Left ventricle myocardium superior (tissue), 1 donor: ENCODE measurements at regions not wholly inside any gene's neighbourhood (a gene's known extent, or its start where the extent isn't known, plus 50 kb on each side); places are given as distances from the start of the nearest gene placed in this dataset.

Source experiments
- ATAC-seq: fragments of 200-7000 bp; cut with Tn5 transposase; one replicate; pipeline ENCODE4 v1.9.1; 2020; ENCODE audit warnings: mild to moderate bottlenecking, moderate library complexity
- DNase-seq: peaks from one replicate; pipeline ENCODE4 v3.0.0-alpha.2; 2020
- intact Hi-C: fragments of 100-400 bp; cut with micrococcal nuclease; formaldehyde crosslinking; loops from one replicate; pipeline ENCODE4 v1.11.0; 2022
- donor health status: DM: no; HTN: yes; CAD: no; lungs with severe emphysema.

DNA sequence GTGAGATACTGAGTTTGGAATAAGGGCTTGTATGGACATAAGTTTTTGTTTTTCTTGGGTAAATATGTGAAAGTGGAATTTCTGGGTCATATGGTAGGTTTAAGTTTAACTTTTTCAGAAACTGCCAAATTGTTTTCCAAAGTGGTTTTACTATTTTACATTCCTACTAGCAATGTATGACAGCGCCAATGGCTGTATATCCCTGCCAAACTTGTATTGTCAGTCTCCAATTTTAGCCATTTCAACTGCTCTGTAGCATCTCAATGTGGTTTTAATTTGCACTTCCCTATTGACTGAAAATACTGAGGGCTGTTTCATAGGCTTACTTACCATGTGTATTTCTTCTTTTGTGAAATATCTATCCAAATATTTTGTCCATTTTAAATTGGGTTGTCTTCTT, 90.5 kb upstream of the ZNF32 start:
- DNase-seq, result no peak
- intact Hi-C loops, result no loop called here
- no peak for ATAC-seq

DNA sequence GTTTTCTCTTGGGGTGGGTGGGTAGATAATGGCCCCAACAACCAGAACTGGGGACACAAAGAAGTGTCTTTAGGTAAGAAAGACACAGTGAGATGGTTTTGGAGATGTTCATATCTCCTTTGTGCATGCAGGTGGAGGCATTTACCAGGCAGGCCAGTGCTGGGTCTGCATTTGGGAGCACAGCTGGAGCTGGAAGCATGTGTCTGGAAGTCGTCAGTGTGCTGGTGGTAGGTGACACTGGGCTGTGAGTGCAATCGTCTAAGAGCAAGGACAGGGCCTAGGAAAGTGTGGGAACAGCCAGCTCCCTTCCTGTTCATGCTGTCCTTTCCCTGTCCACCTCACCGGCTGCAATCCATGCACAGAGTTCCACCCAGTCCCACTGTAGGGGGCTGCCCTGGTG, 88.3 kb upstream of the ZNF32 start:
- DNase-seq (no peak), ATAC-seq (peak; percentile 28)
- intact Hi-C loops, result no loop called here

DNA sequence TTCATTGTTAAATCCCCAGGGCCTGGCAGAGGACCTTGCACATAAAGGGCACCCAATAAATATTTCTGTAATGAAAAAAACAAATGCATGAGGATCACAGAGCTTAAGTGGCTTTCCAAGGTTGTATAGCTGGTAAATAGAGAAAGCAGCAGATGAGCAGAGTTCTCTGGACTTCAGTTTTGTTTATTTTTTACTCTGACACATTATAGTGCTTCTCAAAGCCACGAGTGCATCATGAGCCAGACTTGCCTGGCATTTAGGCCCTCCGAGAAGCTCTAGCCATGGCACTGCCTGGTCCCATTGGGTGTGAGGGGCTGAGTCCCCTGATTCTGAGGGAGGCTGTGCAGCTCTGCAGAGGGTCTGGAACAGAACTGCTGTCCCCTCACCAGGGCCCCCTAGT, 87.2 kb upstream of the ZNF32 start:
- ATAC-seq (no peak), DNase-seq (no peak)
- intact Hi-C loops, result no loop called here

DNA sequence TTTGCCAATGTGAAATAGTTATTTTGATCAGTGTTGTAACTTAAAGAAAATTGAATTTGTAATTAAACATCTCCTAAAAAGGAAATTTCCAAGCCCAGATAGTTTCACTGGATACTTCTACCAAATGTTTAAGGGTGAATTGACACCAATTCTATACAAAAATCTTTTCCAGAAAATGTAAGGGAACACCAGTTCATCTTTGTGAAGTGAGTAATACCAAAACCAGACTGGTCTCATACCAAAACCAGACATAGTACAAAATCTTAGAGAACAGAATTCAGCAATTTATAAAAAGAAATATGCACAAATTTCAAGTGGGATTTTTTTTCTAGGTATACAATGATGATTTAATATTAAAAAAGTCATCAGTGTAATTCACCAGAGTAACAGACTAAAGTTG, 86.0 kb upstream of the ZNF32 start:
- DNase-seq, result no peak
- intact Hi-C loops, result no loop called here
- ATAC-seq, result no peak

DNA sequence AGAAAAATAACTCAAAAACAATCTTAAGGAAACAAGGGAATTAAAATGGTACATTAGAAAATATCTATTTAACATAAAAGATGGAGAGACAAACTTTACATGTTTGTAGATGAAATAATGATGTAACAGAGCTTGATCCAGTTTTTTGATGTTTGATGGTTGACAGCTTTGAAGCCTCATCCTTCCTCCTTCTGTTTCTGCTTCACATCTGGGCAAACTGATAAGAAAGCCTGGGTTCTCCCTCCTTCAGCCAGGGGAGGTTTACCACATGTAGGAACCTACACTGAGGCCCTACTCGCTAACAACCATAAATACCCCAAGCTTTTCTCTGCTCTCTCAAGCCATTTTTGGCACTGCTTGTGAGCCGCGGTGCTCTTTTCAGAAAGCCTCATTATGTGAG, 82.8 kb upstream of the ZNF32 start:
- DNase-seq (no peak), ATAC-seq (no peak)
- intact Hi-C loops, result no loop called here

DNA sequence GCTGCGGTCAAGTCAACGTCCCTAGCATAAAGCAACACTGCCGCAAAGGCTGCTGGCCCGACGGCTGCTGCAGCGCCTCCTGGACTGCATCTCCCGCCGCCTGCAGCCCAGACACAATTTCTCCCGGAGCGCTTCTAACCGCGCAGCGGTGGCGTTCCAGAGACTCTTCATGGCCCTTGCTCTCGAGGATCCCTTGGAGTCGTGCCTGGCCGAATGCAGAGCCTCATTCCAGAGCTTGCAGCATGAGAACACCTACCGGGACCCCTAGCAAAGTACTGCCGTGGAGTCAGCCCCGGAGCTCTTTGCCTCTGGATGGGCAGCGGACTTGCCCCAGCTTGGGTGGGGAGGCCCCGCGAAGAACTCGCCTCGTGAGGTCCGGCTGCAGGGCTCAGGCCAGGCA, 79.7 kb upstream of the ZNF32 start:
- DNase-seq (no peak), ATAC-seq (no peak)
- intact Hi-C loops, result no loop called here

DNA sequence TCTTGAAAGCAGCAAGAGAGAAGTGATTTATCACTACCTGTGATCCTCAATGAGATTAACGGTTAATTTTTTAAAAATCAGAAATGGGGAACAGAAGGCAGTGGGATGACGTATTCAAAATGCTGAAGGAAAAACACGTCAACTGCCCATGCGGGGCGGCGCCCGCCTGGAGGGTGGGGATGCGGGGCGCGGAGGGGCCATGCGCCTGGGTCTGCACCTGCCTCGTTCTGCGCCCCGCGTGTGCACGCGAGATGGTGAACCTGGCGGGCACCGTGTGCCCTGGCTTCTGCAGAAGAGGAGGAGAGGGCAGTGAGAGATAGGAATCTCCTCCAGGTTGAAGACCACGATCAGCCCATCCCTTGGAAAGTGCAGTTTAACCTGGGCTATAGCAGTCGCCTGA, 79.3 kb upstream of the ZNF32 start:
- intact Hi-C loops, result no loop called here
- ATAC-seq, result no peak
- no peak for DNase-seq

DNA sequence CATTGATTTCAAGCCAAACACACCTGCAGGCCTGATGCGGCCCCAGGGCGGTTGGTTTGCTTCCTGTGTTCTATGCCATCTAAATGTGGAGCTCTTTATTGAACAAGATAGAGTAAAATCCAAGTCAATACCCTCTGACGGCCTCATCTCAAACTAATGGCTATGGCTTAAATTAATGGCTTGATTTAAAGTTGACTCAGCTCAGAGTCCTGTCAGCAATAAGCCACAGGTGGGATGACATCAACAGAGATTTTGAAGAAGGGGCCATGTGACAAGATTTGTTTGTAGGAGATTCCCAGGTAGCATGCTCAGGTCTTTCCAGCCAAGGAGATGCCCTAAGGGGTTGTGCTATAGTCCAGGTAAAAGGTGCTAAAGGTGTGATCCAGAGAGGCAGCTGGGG, 66.7 kb upstream of the ZNF32 start:
- DNase-seq, result no peak
- intact Hi-C loops, result no loop called here
- no peak for ATAC-seq

DNA sequence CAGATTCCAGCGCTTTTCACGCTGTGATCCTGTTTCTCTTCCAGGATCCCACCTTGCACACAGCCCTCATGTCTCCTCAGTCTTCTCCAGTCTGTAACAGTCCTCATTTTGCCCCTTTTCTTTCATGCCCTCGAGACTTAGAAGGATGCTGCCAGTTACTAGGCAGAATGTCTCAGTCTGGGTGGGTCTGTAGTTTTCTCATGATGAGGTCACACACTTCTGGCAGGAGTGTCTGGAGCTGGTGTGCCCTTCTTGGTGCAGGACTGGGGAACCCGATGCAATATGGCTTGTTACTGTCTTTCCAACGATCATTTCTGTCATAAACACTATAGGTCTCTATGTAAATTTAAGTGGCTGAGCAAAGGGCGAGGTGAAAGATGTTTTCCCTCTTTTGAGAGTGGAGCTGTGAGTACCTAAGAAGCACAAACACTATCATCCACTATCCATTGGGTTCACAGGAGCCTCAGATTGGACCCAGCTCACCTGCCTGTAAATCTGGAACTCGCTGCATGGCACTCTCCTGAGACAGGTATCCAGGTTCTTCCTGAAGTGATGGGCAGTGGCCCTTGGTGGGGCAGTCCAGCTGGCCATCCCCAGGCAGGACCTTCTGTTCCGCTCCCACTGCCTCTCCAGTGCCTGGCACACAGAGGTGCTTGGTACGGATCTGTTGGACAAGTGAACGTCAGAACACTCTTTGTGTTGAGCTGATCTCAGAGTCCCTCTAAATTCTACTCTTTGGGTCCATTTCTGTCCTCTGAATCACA, 64.3 kb upstream of the ZNF32 start:
- ATAC-seq (no peak), DNase-seq (no peak)
- intact Hi-C loops, result no loop called here

DNA sequence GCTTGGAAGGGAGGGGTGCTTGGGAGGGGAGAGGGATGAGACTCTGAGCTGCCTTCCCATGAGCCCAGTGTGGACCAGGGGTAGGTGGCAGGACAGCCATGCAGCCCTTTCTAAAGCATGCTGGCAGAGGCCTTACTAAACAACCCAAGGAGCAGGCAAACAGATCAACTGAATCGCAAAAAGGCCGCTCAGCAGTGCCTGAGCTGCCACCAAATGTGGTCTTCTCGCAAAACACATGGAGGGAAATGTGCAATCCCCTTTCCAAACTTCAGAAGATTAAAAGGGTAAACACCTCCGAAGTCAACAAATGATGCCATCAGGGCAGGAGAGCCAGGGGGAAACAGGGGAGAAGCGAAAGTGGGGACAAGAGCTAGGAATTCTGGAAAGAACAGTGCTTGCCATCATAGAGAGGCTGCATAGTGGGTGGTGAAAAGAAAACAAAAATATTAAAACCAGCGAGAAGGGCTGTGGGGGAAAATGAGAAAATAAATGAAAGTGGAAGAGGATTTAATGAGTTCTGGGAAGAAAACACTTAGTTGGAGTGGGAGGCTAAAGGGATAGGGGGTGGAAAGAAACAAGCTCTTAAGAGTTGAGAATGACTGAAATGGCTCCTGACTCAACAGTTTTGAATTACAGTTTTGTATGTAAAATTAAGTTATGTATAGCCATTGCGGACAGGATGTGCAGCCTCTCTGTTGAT, 62.2 kb upstream of the ZNF32 start:
- ATAC-seq (no peak), DNase-seq (no peak)
- intact Hi-C loops, result no loop called here

DNA sequence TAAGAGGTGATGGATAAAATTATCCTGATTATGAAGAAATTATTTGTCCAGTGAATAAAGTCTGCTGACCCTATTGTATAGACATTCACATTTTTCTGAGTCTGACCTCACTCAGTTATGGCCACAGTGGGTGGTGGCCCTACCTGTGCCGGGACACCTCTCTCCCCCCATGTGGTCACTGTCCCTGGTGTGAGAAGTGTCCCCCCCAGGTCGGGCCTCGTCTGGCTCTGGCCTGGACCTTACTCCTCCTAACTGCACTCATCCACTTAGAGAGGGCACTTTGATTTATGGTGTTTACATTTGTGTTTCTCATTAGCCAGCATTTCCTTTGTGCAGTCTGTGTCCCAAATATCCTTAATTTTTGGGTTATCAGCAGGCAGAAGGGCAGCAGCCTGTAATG, 59.6 kb upstream of the ZNF32 start:
- intact Hi-C loops, result no loop called here
- ATAC-seq (no peak), DNase-seq (no peak)

DNA sequence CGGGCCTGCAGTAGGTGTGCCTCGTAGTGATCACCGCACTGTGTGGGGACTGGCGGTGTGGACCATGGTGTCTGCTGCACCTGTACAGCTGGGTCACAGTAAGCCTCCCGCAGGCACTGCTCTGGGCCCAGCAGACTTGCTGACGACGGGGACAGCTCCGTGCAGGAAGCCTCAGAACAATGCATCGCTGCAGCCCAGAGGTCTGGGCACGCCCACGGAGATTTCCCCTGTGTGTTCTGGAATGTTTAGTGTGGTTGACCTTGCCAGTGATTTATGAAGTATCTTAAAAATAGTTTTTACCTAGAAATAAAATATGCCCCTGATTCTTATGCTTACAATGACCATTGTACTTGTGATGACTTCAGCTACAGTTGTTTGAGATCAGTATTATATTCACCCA, 59.1 kb upstream of the ZNF32 start:
- intact Hi-C loops, result no loop called here
- DNase-seq, result peak; percentile 58
- peak; percentile 87 for ATAC-seq

DNA sequence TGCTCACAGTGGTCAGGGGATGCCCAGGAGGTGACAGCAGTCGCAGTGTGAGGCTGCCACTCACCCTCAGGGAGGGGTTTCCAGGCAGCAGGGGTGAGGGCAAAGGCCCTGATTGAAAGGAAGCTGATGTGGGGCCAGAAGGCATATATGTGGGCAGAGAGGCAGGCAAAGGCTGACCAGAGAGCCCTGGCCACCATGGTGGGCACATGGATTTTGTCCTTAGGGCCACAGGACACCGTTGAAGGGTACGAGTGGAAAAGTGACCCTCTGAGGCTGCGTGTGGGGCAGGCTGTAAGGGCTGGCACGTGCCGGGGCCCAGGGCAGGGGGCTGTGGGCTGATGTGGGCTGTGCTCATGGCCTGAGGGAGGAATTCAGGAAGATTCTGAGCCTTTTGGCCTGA, 57.5 kb upstream of the ZNF32 start:
- DNase-seq (no peak), ATAC-seq (no peak)
- intact Hi-C loops, result no loop called here

DNA sequence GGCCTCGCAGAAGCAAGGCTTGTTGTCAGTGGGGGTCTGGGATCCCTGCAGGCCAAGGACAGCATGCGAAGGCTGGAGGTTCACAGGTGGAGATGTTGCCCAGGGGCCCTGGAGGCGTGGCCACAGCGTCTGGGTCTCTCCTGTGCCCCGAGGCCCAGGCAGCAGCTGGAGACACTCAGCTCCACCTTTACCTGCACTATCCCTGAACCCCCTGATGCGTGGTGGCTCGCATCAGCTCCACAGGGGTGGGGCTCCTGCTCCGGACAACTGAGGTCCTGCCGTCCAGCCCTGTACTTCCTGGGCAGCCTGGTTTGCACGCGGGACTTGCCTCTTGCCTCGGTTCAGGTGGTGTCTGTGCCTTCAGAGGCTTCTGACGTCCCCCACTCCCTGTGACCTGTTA, 54.6 kb upstream of the ZNF32 start:
- ATAC-seq, result no peak
- intact Hi-C loops, result no loop called here
- DNase-seq, result no peak

DNA sequence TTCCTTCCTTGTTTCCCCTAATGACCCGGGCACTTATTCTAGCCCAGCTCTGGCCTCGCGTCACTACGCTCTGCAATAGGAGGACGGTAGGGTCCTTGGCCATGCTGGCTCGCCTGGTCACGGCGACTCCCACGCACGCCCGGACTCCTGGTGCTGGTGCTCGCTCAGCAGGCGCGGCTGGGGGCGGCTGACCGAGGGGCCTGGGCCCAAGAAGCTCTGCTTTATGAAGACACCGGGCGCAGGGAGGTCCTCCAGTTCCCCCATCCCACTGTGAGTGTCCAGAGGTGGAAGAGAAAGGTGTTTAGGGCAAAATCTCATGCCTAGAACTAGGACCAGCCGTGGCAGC, 54.2 kb upstream of the ZNF32 start:
- no peak for ATAC-seq
- intact Hi-C loops, result no loop called here
- no peak for DNase-seq

DNA sequence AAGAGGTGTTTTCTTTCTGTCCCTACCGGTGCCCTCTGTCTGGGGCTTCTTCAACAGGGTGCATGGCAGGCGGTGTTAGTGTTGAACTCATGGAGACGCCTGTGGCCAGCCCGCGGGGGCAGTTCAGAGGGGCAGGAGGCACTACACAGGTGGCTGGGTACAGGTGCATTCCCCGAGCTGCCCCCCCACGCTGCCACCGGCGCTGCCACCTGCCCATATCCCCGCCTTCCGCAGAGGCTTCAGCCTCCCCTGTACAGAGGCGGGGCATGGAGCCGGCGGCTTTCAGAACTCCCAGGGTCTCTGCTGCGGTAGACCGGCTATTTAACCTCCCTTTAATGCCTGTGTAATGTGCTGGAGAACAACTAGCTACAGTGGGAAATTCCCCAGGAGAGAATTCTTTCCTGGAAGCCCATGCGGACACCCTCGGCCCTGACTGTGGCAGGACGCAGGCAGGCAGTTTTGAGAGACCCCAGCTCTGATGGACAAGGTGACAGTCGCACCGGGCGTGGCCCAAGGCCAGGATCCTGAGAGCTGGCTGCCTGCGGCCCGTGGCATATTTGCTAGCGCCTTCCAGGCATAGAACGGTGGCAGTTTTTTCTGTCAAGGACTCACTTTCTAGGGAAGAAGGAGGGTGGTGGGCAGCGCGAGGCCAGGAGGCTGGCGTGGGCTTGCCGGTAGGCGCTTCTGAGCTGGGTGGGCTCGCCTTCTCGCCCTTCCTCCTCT, 53.7 kb upstream of the ZNF32 start:
- ATAC-seq, result no peak
- no peak for DNase-seq
- intact Hi-C loops, result no loop called here

DNA sequence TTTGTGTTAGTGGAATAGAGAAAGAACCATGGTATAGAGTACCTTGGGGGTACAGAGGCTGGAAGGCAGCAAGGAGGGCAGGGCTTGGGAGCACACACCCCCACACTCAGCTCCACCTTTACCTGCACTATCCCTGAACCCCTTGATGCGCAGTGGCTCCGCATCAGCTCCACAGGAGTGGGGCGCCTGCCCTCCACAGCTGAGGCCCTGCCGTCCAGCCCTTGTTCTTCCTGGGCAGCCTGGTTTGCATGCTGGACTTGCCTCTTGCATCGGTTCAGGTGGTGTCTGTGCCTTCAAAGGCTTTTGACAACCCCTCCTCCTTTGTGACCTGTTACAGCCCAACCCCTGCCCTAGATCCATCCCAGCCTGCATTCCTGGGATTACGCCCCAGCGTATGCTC, 52.6 kb upstream of the ZNF32 start:
- intact Hi-C loops, result no loop called here
- DNase-seq (no peak), ATAC-seq (no peak)

DNA sequence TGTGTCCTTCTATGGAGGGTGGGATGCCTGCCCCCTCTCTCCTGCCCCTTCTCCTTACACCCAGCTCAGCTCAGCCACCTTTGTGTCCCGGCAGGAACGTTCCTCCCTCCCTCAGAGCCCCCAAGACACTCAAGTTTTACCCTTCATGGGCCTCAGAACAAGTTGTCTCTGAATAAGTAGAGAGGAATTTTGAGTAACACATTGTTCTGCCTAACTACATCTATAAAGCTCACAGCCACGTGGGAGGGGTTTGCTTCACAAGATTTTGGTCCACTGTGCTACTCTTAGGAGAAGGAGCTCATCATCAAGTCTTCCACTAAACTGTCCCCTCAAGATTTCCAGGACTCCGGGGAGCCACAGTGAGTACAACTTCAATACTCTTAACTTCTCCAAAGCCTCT, 51.6 kb upstream of the ZNF32 start:
- no peak for ATAC-seq
- intact Hi-C loops, result no loop called here
- DNase-seq, result no peak

DNA sequence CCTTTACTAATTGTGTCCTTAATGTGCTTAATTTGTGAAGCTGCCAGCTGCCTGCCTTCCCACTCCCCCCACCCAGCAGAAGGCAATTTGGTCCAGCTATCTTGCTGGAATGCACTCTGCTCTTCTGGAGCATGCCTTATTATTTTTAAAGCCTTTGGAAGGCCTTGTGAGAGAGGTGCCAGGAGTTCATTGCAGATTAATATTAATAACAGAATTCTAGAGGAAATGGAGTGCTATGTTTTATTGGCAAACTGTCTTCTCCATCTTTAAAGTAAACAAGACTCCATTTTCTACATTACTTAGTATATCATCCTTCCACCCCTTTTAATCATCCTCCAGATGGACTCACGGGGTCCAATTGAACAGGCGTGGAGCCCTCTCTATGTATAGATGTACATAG, 50.8 kb upstream of the ZNF32 start:
- intact Hi-C loops, result no loop called here
- ATAC-seq, result no peak
- DNase-seq, result no peak
